Ureter (tissue), 1 donor: ENCODE measurements at regions not wholly inside any gene's neighbourhood (a gene's known extent, or its start where the extent isn't known, plus 50 kb on each side); places are given as distances from the start of the nearest gene placed in this dataset.
"Not testable (repeated sequence)": the region's sequence is repeated elsewhere in the genome, so short reads cannot be mapped to it uniquely, and the experiment has no call there.

Experiments
- DNase-seq: peaks from one replicate; pipeline ENCODE4 v3.0.0-alpha.2; 2020; ENCODE audit warnings: low spot score
- donor health status: DM: yes; HTN: yes; CAD: no.

GRCh38 chr9:97248252-97248651, 59.2 kb upstream of the CCDC180 start:
- not testable (repeated sequence) for DNase-seq

DNA sequence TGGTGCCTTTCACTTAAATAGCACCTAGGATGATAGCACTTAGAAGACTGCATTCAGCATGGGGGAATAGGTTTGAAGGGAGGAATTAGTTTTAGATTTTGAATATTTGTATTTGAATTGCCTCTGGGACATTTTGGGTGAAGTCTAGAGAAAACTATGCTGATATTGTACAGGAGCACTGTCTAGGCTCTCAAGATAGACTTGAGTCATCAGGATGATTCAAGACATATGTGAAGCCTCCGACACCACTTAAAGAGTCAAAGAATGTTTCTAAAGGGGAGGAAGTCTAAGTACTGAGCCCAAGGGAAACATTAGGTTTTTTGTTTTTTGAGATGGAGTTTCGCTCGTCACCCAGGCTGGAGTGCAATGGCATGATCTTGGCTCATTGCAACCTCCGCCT, 63.9 kb upstream of the CCDC180 start:
- DNase-seq, result no peak

GRCh38 chr9:97241430-97241829, 66.0 kb upstream of the CCDC180 start:
- DNase-seq, result not testable (repeated sequence)

GRCh38 chr9:97237951-97238889, 69.2 kb upstream of the CCDC180 start:
- DNase-seq, result peak; percentile 83

- no peak for DNase-seq
These were observed 70.1 kb upstream of the CCDC180 start for GRCh38 chr9:97237311-97237786.

- not testable (repeated sequence) for DNase-seq
These were observed 74.5 kb upstream of the CCDC180 start for GRCh38 chr9:97233009-97233400.

DNA sequence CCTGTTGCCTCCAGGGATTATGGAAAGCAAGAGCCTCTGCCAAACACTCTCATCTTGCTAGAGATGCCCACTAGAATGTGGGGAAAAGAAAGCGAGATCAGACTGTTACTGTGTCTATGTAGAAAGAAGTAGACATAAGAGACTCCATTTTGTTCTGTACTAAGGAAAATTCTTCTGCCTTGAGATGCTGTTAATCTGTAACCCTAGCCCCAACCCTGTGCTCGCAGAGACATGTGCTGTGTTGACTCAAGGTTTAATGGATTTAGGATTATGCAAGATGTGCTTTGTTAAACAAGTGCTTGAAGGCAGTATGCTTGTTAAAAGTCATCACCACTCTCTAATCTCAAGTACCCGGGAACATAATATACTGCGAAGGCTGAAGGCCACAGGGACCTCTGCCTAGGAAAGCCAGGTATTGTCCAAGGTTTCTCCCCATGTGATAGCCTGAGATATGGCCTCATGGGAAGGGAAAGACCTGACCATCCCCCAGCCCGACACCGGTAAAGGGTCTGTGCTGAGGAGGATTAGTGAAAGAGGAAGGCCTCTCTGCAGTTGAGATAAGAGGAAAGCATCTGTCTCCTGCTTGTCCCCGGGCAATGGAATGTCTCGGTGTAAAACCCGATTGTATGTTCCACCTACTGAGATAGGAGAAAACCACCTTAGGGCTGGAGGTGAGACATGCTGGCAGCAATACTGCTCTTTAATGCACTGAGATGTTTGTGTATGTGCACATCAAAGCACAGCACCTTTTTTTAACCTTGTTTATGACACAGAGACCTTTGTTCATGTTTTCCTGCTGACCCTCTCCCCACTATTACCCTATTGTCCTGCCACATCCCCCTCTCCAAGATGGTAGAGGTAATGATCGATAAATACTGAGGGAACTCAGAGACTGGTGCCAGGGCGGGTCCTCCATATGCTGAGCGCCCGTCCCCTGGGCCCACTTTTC, 75.1 kb upstream of the CCDC180 start:
- not testable (repeated sequence) for DNase-seq

DNA sequence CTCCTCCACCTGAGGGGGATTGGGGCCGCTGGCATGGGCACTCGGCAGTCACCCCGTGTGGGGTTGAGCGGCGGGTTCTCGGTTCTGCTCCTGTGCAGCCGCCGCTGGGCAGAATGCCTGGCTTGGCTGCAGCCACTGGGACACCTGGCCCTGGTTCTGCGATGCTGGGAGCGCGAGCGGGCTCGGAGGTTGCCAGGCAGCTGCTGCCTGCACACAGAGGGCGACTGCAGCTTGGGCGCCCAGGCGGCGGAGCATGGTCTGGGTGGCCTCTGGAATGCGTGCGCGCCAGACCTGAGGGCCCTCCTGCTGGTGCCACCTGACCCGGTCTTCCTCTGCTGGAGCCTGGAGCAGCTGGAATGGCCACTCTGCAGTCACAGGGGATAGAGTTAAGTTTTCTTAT, 85.1 kb upstream of the CCDC180 start:
- not testable (repeated sequence) for DNase-seq

GRCh38 chr9:97221478-97222355, 85.7 kb upstream of the CCDC180 start:
- peak; percentile 66 for DNase-seq

GRCh38 chr9:97220894-97221477, 86.5 kb upstream of the CCDC180 start:
- DNase-seq, result no peak

DNA sequence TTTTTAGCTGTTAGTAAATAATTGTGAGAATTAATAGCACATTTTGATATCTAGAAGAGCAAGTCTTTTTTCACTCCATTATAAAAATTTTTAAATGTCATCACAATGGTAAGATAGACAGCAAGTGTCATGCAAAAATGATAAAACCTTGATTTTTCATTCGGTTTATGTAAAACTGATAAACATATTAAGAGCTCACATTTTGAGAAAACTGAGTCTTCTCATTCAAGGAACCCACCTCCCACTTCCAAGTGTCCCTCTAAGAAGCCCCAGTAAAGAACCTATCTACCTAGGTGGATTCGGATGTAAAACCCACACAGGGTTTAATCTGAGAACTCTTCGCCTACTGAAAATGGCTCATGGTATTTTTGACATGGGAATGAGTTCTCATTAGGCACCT, 87.1 kb upstream of the CCDC180 start:
- DNase-seq, result not testable (repeated sequence)

DNA sequence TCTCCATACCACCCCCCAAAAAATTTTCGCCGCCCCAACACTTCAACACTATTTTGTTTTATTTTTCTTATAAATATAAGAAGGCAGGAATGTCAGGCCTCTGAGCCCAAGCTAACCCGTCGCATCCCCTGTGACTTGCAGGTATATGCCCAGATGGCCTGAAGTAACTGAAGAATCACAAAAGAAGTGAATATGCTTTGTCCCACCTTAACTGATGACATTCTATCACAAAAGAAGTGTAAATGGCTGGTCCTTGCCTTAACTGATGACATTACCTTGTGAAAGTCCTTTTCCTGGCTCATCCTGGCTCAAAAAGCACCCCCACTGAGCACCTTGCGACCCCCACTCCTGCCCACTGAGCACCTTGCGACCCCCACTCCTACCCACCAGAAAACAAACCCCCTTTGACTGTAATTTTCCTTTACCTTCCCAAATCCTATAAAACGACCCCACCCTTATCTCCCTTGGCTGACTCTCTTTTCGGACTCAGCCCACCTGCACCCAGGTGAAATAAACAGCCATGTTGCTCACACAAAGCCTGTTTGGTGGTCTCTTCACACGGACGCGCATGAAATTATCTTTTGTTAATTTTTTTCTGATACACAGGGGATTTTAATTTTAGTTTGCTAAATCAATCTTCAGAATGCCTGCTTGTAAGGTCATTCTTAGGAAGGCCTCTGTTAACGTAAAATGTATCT, 87.9 kb upstream of the CCDC180 start:
- not testable (repeated sequence) for DNase-seq

- DNase-seq, result not testable (repeated sequence)
These were observed 92.3 kb upstream of the CCDC180 start for GRCh38 chr9:97215127-97215526.

DNA sequence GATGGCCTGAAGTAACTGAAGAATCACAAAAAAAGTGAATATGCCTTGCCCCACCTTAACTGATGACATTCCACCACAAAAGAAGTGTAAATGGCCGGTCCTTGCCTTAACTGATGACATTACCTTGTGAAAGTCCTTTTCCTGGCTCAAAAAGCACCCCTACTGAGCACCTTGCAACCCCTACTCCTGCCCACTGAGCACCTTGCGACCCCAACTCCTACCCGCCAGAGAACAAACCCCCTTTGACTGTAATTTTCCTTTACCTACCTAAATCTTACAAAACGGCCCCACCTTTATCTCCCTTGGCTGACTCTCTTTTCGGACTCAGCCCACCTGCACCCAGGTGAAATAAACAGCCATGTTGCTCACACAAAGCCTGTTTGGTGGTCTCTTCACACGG, 92.9 kb upstream of the CCDC180 start:
- not testable (repeated sequence) for DNase-seq

DNA sequence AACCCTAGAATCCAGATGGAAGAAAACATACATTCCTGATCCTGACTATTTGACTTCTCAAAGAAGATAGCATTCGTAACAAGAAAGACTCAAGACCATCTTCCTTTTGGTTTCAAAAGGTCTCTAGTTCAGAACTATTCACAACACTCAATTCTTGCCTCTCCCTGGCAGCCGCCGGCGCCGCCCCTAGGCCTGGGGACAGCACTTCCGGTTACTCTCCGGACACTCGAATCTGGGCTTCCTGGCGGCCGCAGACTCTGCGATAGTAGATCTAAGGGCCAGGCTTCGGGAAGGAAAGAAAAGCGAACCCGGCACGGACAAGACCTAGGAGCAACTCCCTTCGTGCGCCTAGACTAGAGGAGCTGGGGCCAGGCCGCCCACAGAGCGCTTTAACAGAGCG, 107.8 kb upstream of the CCDC180 start:
- not testable (repeated sequence) for DNase-seq

GRCh38 chr9:97193767-97194166, 113.7 kb upstream of the CCDC180 start:
- DNase-seq, result not testable (repeated sequence)

GRCh38 chr9:97188545-97188944, 118.9 kb upstream of the CCDC180 start:
- no peak for DNase-seq

- DNase-seq, result not testable (repeated sequence)
These were observed 119.8 kb upstream of the CCDC180 start for GRCh38 chr9:97187706-97188105.

DNA sequence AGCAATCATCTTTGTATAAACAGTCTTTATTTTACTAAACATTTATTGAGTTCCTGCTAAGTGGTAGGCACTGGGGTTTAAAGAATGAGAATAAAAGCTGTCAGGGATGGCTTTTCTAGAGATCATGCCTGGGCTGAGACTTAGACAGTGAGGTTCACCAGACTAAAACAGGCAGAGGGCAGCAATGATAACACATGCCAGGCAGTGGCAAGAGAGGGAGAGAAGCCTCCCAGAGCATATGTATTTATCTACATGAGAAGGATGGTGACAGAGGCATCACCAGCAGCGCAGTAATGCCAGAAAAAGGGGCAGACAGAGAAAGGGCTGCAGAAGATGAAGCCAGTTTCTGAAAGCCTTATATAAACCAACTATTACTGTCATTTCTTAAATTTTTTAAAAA, 121.0 kb upstream of the CCDC180 start:
- no peak for DNase-seq

DNA sequence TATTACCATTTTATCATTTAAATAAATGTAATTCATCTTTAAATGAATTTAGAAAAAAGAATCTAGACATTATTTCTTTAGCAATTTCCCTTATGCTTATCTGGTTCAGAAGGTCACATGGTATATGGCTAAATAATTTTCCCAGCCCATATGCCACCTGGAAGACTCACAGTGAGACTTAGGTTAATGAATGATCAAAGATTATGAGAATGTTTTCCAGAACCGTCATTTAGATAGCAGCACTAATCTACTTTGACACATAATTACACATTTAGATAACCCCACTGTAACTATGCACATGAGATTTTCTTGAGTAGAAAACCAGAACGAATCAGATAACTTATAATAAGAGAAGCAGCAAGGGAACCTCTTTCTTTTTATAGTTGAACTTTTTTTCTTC, 124.9 kb upstream of the CCDC180 start:
- DNase-seq, result not testable (repeated sequence)
